ENCODE measurements at regions not wholly inside any gene's neighbourhood (a gene's known extent, or its start where the extent isn't known, plus 50 kb on each side); places are given as distances from the start of the nearest gene placed in this dataset.

- TF ChIP-seq ESRRG (CRISPR knock-in tag; IDR thresholded peaks at IDR 0.05) (no peak), RARB (CRISPR knock-in tag; IDR thresholded peaks at IDR 0.05) (no peak), PPARA (CRISPR knock-in tag; IDR thresholded peaks at IDR 0.05; ENCODE audit: borderline replicate concordance) (no peak), GLIS3 (CRISPR knock-in tag; IDR thresholded peaks at IDR 0.05) (no peak), OSR1 (CRISPR knock-in tag; IDR thresholded peaks at IDR 0.05) (no peak), ISL1 (CRISPR knock-in tag; IDR thresholded peaks at IDR 0.05) (no peak), POU6F1 (CRISPR knock-in tag; IDR thresholded peaks at IDR 0.05; ENCODE audit: borderline replicate concordance, low read depth) (no peak)
These were observed 84.0 kb upstream of the PELI1 start for GRCh38 chr2:64228126-64228678.

Measured in SK-N-SH treated with all-trans-retinoic acid at 6 μM for 48 hours (cell line).